GM12878 (cell line): ENCODE measurements at regions not wholly inside any gene's neighbourhood (a gene's known extent, or its start where the extent isn't known, plus 50 kb on each side); places are given as distances from the start of the nearest gene placed in this dataset.

Experiments used
- BMI1 ChIP-seq: fragments of 450-650 bp; IDR thresholded peaks from 2 replicates; pipeline ENCODE4 v1.6.1; 2016; ENCODE audit warnings: mild to moderate bottlenecking, moderate library complexity, borderline replicate concordance
- PBX3 ChIP-seq: IDR thresholded peaks from 2 replicates; pipeline ENCODE4 v1.6.1; 2011; ENCODE audit warnings: mild to moderate bottlenecking, low read depth, low read length, moderate library complexity; ENCODE audit not compliant: insufficient replicate concordance
- SMC3 ChIP-seq: IDR thresholded peaks from 2 replicates; pipeline ENCODE4 v1.6.1; 2011; ENCODE audit warnings: low read length, improper control_type of control experiment, borderline replicate concordance

- TF ChIP-seq BMI1 (no peak), SMC3 (no peak), PBX3 (no peak)
These were observed 444.4 kb upstream of the MARCKS start for GRCh38 chr6:113412589-113413357.
